Fibroblast of skin of right quadriceps (primary cell): ENCODE measurements at regions not wholly inside any gene's neighbourhood (a gene's known extent, or its start where the extent isn't known, plus 50 kb on each side); places are given as distances from the start of the nearest gene placed in this dataset.
"Not testable (repeated sequence)": the region's sequence is repeated elsewhere in the genome, so short reads cannot be mapped to it uniquely, and the experiment has no call there.

Source experiments
- DNase-seq: peaks from one replicate; pipeline ENCODE4 v3.0.0-alpha.2; 2013

GRCh38 chr2:64743739-64744330 is 90.1 kb upstream of the SERTAD2 start:
- DNase-seq: no peak

GRCh38 chr2:64745562-64745961 is 91.8 kb upstream of the SERTAD2 start:
- no peak for DNase-seq

- not testable (repeated sequence) for DNase-seq
Measured at GRCh38 chr2:64747690-64748091, 94.0 kb upstream of the SERTAD2 start.

GRCh38 chr2:64748147-64748546 is 94.4 kb upstream of the SERTAD2 start:
- DNase-seq: no peak

- no peak for DNase-seq
Measured at GRCh38 chr2:64748561-64748960, 94.8 kb upstream of the SERTAD2 start.

- no peak for DNase-seq
Measured at GRCh38 chr2:64749446-64749845, 95.7 kb upstream of the SERTAD2 start.

GRCh38 chr2:64750001-64750816 is 96.5 kb upstream of the SERTAD2 start:
- DNase-seq: peak; percentile 42

- DNase-seq: no peak
Measured at GRCh38 chr2:64750817-64751285, 97.1 kb upstream of the SERTAD2 start.

GRCh38 chr2:64751286-64752260 is 97.9 kb upstream of the SERTAD2 start:
- DNase-seq: peak; percentile 100

GRCh38 chr2:64753399-64753798 is 99.7 kb upstream of the SERTAD2 start:
- DNase-seq: no peak

GRCh38 chr2:64754570-64754969 is 100.9 kb upstream of the SERTAD2 start:
- DNase-seq: no peak

- no peak for DNase-seq
Measured at GRCh38 chr2:64757126-64757525, 103.4 kb upstream of the SERTAD2 start.

GRCh38 chr2:64760128-64760527 is 106.4 kb upstream of the SERTAD2 start:
- no peak for DNase-seq

- no peak for DNase-seq
Measured at GRCh38 chr2:64762301-64762997, 108.7 kb upstream of the SERTAD2 start.

- DNase-seq: no peak
Measured at GRCh38 chr2:64763126-64763525, 109.4 kb upstream of the SERTAD2 start.

GRCh38 chr2:64765160-64765805 is 111.6 kb upstream of the SERTAD2 start:
- no peak for DNase-seq

GRCh38 chr2:64766841-64767669 is 113.3 kb upstream of the SERTAD2 start:
- peak; percentile 34 for DNase-seq

- DNase-seq: peak; percentile 96
Measured at GRCh38 chr2:64767670-64768468, 114.2 kb upstream of the SERTAD2 start.

- DNase-seq: no peak
Measured at GRCh38 chr2:64768491-64769005, 114.8 kb upstream of the SERTAD2 start.
